ENCODE measurements at regions not wholly inside any gene's neighbourhood (a gene's known extent, or its start where the extent isn't known, plus 50 kb on each side); places are given as distances from the start of the nearest gene placed in this dataset.

DNA sequence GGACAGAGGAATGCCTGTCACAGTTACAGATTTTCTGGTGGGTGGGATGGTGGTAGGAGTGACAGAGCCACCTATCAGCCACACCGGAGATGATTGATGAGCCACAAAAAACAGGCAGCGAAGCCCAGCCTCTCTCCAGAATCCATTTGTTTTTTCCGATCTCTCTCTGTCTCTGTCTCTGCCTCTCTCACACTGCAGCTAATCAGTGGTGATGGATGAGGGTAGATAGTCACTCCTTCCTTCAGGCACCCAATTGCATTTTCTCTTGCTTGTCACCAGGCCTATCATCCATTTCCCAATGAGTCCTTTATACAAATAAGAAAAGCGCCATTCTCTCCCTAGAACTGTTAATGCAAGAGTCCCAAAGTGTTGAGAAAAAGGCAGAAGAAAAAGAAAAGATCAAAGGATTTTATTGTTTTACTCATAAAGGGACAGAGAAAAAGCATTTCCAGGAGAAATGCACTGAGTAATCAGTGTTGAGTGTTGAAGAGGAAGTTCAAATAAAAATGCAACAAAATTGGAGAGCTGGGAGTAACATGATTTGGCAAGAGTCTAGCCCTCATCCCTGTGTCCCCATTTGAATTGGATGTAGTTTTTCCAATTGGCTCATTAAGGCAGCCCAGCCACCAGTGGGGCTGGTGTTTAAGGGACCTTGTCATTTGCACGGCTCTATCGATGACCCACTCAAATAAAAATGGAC, 1089.3 kb downstream of the TUSC7 start:
- TF ChIP-seq, protein P1, sequence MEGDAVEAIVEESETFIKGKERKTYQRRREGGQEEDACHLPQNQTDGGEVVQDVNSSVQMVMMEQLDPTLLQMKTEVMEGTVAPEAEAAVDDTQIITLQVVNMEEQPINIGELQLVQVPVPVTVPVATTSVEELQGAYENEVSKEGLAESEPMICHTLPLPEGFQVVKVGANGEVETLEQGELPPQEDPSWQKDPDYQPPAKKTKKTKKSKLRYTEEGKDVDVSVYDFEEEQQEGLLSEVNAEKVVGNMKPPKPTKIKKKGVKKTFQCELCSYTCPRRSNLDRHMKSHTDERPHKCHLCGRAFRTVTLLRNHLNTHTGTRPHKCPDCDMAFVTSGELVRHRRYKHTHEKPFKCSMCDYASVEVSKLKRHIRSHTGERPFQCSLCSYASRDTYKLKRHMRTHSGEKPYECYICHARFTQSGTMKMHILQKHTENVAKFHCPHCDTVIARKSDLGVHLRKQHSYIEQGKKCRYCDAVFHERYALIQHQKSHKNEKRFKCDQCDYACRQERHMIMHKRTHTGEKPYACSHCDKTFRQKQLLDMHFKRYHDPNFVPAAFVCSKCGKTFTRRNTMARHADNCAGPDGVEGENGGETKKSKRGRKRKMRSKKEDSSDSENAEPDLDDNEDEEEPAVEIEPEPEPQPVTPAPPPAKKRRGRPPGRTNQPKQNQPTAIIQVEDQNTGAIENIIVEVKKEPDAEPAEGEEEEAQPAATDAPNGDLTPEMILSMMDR (IDR thresholded peaks at IDR 0.05; ENCODE audit: low read depth, low read length): no peak
- no peak for TF ChIP-seq EZH2phosphoT487 (IDR thresholded peaks at IDR 0.05; ENCODE audit: low read depth)

Measured in OCI-LY3 (cell line).